Small intestine (tissue), 7 donors: ENCODE measurements at regions not wholly inside any gene's neighbourhood (a gene's known extent, or its start where the extent isn't known, plus 50 kb on each side); places are given as distances from the start of the nearest gene placed in this dataset.

ENCODE experiments used
- DNase-seq, 2 donors: peaks; one replicate each; pipeline versions ENCODE4 v3.0.0 to v3.0.0-alpha.2; 2013
- FAIRE-seq: peaks from 2 replicates; lab custom pipeline; 2012; peaks lifted over from hg19 to GRCh38; lab: Jason Lieb, UNC
- H3K27ac ChIP-seq, 3 donors: one replicate each; pipeline ENCODE4 v1.5.1; 2013; ENCODE audit warnings: low read length in 2 of 3, mild to moderate bottlenecking in 2 of 3, control low read depth in 1 of 3, inconsistent platforms in 1 of 3, low read depth in 1 of 3, moderate library complexity in 1 of 3
- H3K27me3 ChIP-seq, 3 donors: one replicate each; pipeline ENCODE4 v1.6.1; 2013; ENCODE audit warnings: low read length in 3 of 3, inconsistent platforms in 1 of 3; ENCODE audit not compliant: control insufficient read depth in 3 of 3, insufficient read depth in 3 of 3
- H3K36me3 ChIP-seq, 3 donors: one replicate each; pipeline ENCODE4 v1.6.1; 2013; ENCODE audit warnings: low read length in 3 of 3, inconsistent platforms in 1 of 3, low read depth in 1 of 3, mild to moderate bottlenecking in 1 of 3, moderate library complexity in 1 of 3; ENCODE audit not compliant: control insufficient read depth in 3 of 3, insufficient read depth in 2 of 3
- H3K4me1 ChIP-seq, 3 donors: one replicate each; pipeline ENCODE4 v1.6.1; 2013; ENCODE audit warnings: low read length in 2 of 3, inconsistent platforms in 1 of 3, low read depth in 1 of 3, mild to moderate bottlenecking in 1 of 3, moderate library complexity in 1 of 3; ENCODE audit not compliant: control insufficient read depth in 3 of 3, insufficient read depth in 2 of 3
- H3K4me3 ChIP-seq, 3 donors: one replicate each; pipeline ENCODE4 v1.5.1; 2013; ENCODE audit warnings: low read length in 3 of 3, control low read depth in 1 of 3, inconsistent platforms in 1 of 3, low read depth in 1 of 3, mild to moderate bottlenecking in 1 of 3, moderate library complexity in 1 of 3
- H3K9me3 ChIP-seq, 2 donors: one replicate each; pipeline ENCODE4 v1.6.1; 2013; ENCODE audit warnings: low read depth in 1 of 2, low read length in 1 of 2; ENCODE audit not compliant: control insufficient read depth in 2 of 2, insufficient read depth in 1 of 2
- WGBS, 3 donors: extraction: QIAGEN DNeasy Blood & Tissue Kit; methylation state at CpG; one replicate each; pipeline ENCODE4 v1.1.7; 2013; 5-methylcytosine and 5-hydroxymethylcytosine counted together
- donor health status: healthy with polysubstance abuse.
- donor health status: control.
- donor health status: control.
- donor health status: Bipolar disorder and iron deficiency.
- donor health status: healthy.

DNA sequence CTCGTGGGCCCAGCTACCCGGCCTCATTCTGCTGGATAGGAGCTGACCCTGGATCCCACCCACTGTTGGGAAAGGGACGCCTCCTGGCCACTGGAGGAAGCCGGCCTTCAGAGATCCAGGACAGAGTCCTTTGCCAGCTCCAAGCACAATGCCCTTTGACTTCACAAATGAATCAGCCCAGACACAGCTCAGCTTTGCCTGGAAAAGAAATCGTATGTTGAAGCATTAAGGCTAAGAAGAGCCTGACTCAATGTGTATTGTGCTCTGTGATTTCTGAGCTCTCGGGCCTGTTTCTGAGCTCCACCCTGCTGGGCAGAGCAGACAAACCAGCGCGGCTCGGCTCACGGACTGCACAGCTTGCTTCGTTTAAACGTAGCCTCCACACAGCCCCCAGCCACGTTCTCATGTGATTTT lies 162.9 kb upstream of the APCDD1 start:
- H3K4me1 ChIP-seq, result no peaks in the 10 kb centered on the region
- H3K4me3 ChIP-seq, result no peak overlapping the region
- H3K27me3 ChIP-seq, result peaks cover 0 to 2% (median 0%) of the 10 kb centered on the region in 3 donors
- H3K9me3 ChIP-seq, result no peaks in the 10 kb centered on the region
- WGBS, 3 donors, result 81 to 92% (median 86%) methylated on average over 13 of the region's 13 CpGs
- FAIRE-seq (no peak), DNase-seq (no peak)
- no peaks in the 10 kb centered on the region for H3K36me3 ChIP-seq
- no peak overlapping the region for H3K27ac ChIP-seq

DNA sequence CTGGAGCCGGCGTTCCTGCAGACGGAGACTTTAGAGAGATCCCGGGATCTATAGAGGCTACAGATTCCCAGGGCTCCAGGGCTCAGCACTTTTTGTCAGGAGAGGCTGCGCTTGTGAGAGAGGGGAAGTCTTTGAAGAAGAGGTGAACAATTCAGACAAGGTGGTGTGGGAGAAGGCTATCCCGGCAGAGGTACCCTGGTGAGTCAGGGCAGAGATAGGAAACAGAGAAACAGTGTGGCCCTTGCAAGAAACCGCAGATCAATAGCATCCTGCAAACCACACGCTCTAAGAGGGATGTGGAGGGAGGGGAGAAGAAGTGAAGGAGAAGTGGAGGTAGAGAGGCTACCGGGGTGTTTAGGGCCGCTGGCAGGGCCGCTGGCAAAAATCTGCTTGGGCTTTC lies 160.5 kb upstream of the APCDD1 start:
- H3K27me3 ChIP-seq, result peaks cover 0 to 2% (median 0%) of the 10 kb centered on the region in 3 donors
- H3K9me3 ChIP-seq, result no peaks in the 10 kb centered on the region
- no peak overlapping the region for H3K27ac ChIP-seq
- no peak overlapping the region for H3K4me3 ChIP-seq
- H3K36me3 ChIP-seq, result no peaks in the 10 kb centered on the region
- FAIRE-seq (no peak), DNase-seq (no peak)
- WGBS, 3 donors, result 90 to 93% (median 91%) methylated on average over 11 of the region's 11 CpGs
- no peaks in the 10 kb centered on the region for H3K4me1 ChIP-seq

- 63 to 69% (median 67%) methylated on average over 2 of the region's 2 CpGs for WGBS, 3 donors
- Histone ChIP-seq H3K36me3 (no peaks in the 10 kb centered on the region), H3K4me3 (no peak overlapping the region), H3K4me1 (no peaks in the 10 kb centered on the region), H3K27me3 (peaks cover 0 to 2% (median 0%) of the 10 kb centered on the region in 3 donors), H3K9me3 (no peaks in the 10 kb centered on the region), H3K27ac (no peak overlapping the region)
- DNase-seq, result no peak
- no peak for FAIRE-seq
These were observed 158.7 kb upstream of the APCDD1 start for GRCh38 chr18:10295751-10296150.

DNA sequence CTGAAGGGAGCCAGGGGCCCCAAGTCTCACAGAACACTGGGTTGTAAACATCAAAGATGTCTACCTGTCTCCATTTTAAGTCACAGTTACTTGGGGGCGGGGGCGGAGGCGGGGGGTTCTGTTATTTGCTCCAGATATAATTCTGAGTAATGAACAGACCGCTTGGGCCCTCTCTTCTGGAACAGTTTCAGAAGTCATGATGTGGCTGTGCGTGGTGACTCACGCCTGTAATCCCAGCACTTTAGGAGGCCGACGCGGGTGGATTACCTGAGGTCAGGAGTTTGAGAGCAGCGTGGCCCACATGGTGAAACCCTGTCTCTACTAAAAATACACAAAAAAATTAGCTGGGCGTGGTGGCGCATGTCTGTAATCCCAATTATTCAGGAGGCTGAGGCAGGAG lies 157.9 kb upstream of the APCDD1 start:
- Histone ChIP-seq H3K27ac (no peak overlapping the region), H3K27me3 (peaks cover 0 to 2% (median 0%) of the 10 kb centered on the region in 3 donors), H3K36me3 (no peaks in the 10 kb centered on the region), H3K4me1 (no peaks in the 10 kb centered on the region), H3K9me3 (no peaks in the 10 kb centered on the region), H3K4me3 (no peak overlapping the region)
- DNase-seq (no peak), FAIRE-seq (no peak)
- 78 to 86% (median 81%) methylated on average over 12 of the region's 12 CpGs for WGBS, 3 donors

- 75 to 86% (median 82%) methylated on average over 9 of the region's 9 CpGs for WGBS, 3 donors
- Histone ChIP-seq H3K27ac (no peak overlapping the region), H3K27me3 (peaks cover 0 to 2% (median 0%) of the 10 kb centered on the region in 3 donors), H3K36me3 (no peaks in the 10 kb centered on the region), H3K4me1 (no peaks in the 10 kb centered on the region), H3K9me3 (no peaks in the 10 kb centered on the region), H3K4me3 (no peak overlapping the region)
- DNase-seq, result no peak
- no peak for FAIRE-seq
These were observed 157.3 kb upstream of the APCDD1 start for GRCh38 chr18:10297086-10297485.

GRCh38 chr18:10298346-10298745 lies 156.1 kb upstream of the APCDD1 start:
- Histone ChIP-seq H3K36me3 (no peaks in the 10 kb centered on the region), H3K27me3 (peaks cover 0 to 2% (median 0%) of the 10 kb centered on the region in 3 donors), H3K4me3 (no peak overlapping the region), H3K27ac (no peak overlapping the region), H3K4me1 (no peaks in the 10 kb centered on the region), H3K9me3 (no peaks in the 10 kb centered on the region)
- FAIRE-seq (no peak), DNase-seq (no peak)
- WGBS, 3 donors, result 84 to 88% (median 86%) methylated on average over 8 of the region's 8 CpGs

DNA sequence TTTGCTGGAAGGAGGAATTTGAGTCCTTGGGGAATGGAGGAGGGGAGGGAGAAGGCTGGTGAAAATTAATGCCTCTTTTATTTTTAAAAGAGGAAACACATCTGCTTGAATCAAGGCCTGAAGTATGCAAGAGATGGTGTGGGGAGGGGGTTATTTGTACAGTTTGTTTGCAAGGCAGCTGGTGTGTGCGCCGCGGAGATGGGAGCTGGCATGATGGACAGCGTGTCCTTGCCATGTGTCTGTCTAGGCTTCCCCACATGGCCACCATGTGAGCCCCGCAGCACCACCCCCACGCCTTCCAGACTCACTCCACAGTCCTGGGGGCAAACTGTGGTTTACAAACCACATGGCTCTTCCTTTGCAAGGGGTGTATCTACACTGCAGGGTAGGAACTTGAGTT lies 154.8 kb upstream of the APCDD1 start:
- FAIRE-seq, result no peak
- no peak overlapping the region for H3K27ac ChIP-seq
- no peaks in the 10 kb centered on the region for H3K36me3 ChIP-seq
- DNase-seq, result no peak
- H3K4me1 ChIP-seq, result no peaks in the 10 kb centered on the region
- no peak overlapping the region for H3K4me3 ChIP-seq
- WGBS, 3 donors, result 55 to 80% (median 59%) methylated on average over 6 of the region's 6 CpGs
- no peaks in the 10 kb centered on the region for H3K9me3 ChIP-seq
- no peaks in the 10 kb centered on the region for H3K27me3 ChIP-seq

DNA sequence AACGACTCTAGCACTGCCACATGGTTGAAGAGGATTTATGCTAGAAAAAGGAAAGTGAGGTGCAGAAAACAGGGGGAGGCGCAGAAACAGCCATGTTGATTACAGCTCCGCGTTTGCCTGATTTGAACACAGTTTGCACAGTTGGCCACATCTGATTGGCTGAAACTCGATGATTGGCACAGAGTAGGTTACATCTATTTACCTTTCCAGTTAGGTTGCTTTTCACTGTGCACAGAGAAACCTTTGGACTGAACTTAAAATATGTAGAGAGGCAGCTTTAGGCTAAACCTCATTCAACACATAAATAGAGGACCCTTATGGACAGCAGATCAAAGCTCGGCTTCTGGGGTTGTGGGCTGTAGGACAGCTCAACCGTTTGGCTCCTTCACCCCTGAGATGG lies 153.7 kb upstream of the APCDD1 start:
- no peaks in the 10 kb centered on the region for H3K4me1 ChIP-seq
- H3K9me3 ChIP-seq, result no peaks in the 10 kb centered on the region
- DNase-seq, result no peak
- WGBS, 3 donors, result 47 to 80% (median 60%) methylated on average over 7 of the region's 7 CpGs
- H3K27ac ChIP-seq, result no peak overlapping the region
- H3K27me3 ChIP-seq, result no peaks in the 10 kb centered on the region
- H3K4me3 ChIP-seq, result no peak overlapping the region
- FAIRE-seq, result no peak
- H3K36me3 ChIP-seq, result no peaks in the 10 kb centered on the region

DNA sequence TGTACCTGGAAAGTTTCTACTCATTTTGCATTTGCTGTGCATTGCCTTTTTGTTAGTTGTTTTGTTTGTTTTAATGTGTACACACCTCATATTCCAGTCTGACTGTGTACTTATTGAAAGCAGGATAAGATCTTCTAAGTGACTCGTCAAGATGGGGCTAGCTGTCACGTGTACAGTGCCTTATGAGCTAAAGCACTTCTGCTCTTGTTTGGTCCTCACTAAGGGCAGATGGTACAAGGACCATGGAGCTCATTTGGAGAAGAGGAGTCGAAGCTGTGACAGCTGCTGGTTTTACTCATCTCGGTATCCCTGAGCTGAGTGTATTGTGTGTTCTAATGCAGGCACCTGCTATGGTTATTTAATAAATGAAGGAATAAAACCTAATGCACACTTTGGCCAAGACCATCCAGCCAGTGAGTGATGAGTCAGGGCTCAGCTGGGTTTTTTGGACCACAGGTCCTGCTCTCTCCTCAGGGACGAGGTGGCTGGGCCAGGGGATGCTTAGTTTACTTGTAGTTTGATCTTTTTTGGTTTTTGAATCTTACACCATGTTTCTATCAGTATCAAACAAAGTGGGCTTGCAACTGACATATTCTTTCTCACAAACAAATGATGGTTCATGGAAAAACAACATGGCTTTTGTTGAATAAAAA lies 152.5 kb upstream of the APCDD1 start:
- no peaks in the 10 kb centered on the region for H3K4me1 ChIP-seq
- H3K27me3 ChIP-seq, result no peaks in the 10 kb centered on the region
- no peaks in the 10 kb centered on the region for H3K9me3 ChIP-seq
- DNase-seq, result no peak
- no peaks in the 10 kb centered on the region for H3K36me3 ChIP-seq
- H3K4me3 ChIP-seq, result no peak overlapping the region
- no peak overlapping the region for H3K27ac ChIP-seq
- FAIRE-seq, result no peak
- 85 to 87% (median 85%) methylated on average over 5 of the region's 5 CpGs for WGBS, 3 donors
